Gastroesophageal sphincter (tissue), 3 donors: ENCODE measurements at regions not wholly inside any gene's neighbourhood (a gene's known extent, or its start where the extent isn't known, plus 50 kb on each side); places are given as distances from the start of the nearest gene placed in this dataset.

Source experiments
- CTCF ChIP-seq, 4 experiments: fragments of 200-600 bp in 2 of 4; fragments of 450-650 bp in 2 of 4; sonication (generic) in 1 of 4; IDR thresholded peaks; one replicate each; pipeline ENCODE4 v1.5.1; 2017 to 2019; ENCODE audit warnings: antibody characterized with exemption in 4 of 4, mild to moderate bottlenecking in 2 of 4, moderate library complexity in 2 of 4
- EP300 ChIP-seq: sonication (generic); formaldehyde crosslinking; IDR thresholded peaks from one replicate; pipeline ENCODE4 v1.6.1; 2017; ENCODE audit warnings: antibody characterized with exemption, mild to moderate bottlenecking
- POLR2A ChIP-seq, 2 donors: fragments of 450-650 bp; IDR thresholded peaks; one replicate each; pipeline ENCODE4 v1.6.1; 2017; ENCODE audit warnings: antibody characterized with exemption in 2 of 2, mild to moderate bottlenecking in 2 of 2, moderate library complexity in 1 of 2
- POLR2AphosphoS5 ChIP-seq: sonication (generic); formaldehyde crosslinking; IDR thresholded peaks from one replicate; pipeline ENCODE4 v1.6.1; 2017; ENCODE audit warnings: antibody characterized with exemption

DNA sequence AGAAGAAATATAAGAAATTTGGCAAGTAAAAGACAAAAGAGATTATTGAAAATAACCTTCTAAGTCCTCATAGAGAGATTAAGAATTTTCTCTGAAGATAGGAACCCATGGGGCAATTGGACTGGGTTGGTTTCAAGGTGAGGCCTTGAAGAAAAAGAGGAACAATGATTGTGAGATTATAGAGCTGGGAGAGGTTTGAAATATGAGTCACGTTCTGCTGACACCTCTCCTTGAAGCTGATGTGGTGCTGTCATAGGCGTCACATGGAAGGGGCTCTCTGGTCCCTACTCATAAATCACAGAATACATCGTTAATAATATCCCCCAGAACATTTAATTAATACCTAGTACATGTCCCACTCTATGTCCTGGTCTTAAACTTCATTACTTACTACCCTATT, 227.6 kb upstream of the PDE3A start:
- TF ChIP-seq CTCF (IDR thresholded peaks at IDR 0.05) (no peak), POLR2AphosphoS5 (no peak), POLR2A (IDR thresholded peaks at IDR 0.05) (no peak), EP300 (no peak)
